ENCODE measurements at regions not wholly inside any gene's neighbourhood (a gene's known extent, or its start where the extent isn't known, plus 50 kb on each side); places are given as distances from the start of the nearest gene placed in this dataset.
"Not testable (repeated sequence)": the region's sequence is repeated elsewhere in the genome, so short reads cannot be mapped to it uniquely, and the experiment has no call there.

DNA sequence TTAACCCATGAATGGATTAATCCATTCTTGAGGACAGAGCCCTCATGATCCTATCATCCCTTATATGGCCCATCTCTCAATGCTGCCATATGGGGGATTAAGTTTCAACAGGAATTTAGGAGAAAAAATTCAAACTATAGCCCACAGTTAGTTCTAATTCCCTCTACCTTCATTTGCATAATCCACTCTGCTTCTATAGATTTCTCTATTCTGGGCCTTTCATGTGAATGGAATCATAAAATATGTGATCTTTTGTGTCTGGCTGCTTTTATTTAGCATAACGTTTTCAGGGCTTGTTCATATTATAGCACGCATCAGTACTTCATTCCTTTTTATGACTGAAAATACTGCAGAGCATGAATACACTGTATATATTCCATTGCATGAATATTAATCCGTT, 55.4 kb downstream of the CTSL start:
- no peak for DNase-seq

GRCh38 chr9:87783180-87783579, 57.3 kb downstream of the CTSL start:
- no peak for DNase-seq

- not testable (repeated sequence) for DNase-seq
These were observed 59.5 kb downstream of the CTSL start for GRCh38 chr9:87785315-87785970.

DNA sequence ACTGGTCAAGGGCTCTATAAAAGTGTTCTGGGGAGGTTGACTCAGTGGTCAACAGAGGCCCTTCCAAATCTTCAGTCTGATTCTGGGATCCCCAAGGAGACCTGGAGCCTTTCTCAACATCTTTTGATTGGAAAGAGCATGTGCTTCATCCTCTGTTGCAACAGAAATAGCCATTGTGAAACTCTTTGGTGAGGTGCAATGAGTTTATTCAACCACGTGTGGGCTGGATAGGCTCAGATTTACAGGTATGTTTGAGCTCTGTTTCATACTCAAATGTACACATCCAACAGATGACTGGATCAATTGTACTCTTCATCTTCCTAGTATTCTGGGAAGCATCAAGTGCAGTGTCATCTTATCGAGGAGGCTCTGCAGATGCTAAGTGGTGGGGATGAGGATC, 60.5 kb downstream of the CTSL start:
- no peak for DNase-seq

DNA sequence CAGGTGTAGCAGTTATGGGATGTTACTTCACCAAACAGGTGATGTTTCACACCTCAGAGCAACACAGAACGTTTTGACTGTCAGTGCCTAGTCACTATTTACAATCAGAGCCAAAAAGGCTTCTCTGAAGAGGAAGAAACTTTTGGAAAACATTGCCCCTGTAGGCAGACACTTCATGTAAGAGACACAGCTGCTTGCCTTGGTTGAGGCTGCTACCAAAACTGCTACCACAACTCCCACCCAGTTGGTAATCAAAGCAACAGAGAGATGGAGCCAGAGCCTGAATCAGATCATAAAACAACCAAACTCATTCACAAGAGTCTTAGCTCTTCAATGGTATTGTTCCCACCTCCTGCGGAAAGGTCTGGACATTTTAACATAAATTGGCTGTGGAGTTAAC, 61.0 kb downstream of the CTSL start:
- no peak for DNase-seq

GRCh38 chr9:87787735-87788134, 61.8 kb downstream of the CTSL start:
- DNase-seq = no peak

DNA sequence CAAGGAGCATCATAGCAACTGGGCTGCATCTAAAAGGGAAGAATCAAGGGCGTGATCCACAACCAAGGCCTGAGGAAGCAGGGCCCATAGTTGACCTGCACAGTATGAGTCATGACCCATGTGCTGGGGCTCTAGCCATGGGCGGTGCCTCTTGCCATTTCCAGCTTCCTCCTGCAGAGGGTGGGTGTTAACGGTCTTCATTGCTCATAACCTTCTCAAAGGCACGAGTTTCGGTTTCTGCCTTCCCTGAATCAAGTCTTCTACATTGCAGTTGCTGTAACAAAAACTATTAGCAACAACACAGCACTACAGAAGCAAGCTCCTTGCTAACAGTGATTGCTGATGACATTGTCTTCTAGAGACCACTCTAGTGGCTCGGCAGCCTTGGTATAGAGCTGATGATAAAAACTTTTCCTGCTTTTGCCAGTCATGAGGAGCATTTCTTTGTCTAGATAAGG, 66.9 kb downstream of the CTSL start:
- peak; percentile 73 for DNase-seq

DNA sequence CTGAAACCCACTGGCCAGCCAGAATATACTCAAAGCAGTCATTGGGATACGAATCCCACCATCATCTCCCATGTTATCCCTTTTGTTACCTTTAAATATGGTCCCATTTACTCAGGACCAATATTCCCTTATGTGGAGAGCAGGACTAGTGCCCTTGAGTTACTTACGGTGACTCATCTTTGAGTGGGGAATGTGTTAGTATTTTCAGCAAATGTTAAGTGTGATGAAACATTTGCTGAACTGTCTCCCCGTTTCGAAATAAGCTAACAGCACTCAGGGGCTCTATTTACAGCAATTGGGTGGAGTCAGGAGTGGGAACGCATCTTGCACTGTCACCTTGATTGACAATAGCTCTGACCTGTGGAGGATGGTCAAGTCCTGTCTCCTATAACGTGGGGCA, 67.4 kb downstream of the CTSL start:
- no peak for DNase-seq

DNA sequence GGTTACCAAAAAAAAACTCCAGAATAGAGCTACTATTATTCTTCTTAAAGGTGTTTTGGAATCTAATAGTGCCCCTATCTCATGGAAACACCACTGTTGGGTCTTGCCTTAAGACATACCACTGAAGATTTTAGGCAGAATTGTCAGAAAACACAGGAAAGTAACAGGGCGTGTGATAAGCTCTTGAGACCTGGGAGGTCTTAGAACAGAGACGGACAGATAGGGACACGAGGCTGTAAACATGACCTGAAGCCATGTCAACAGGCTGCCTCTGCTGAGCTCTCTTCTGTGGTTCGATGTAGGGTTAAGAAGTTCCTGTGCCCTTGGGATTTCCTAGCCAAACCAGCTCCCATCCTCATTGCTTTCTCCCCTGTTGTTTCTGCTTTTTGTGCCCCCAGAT, 69.3 kb downstream of the CTSL start:
- DNase-seq = no peak

DNA sequence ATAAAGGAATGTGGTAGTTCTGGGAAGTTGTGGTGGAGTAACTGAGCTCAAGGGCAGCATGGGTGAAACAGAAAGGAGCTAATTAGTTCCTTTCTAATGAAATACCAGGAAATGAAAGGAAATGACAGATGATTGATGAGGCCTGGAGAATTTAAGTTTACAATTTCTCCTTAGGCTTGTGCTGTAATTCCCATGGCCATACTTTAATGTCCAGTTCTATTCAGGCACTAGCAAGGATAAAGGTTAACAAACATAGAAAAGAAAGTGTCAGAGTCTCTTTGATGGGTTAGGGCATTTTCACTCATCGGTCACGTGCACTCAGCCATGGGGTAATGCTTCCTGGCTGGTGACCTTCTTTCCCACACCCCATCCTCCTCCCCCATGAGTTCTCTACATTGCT, 70.3 kb downstream of the CTSL start:
- DNase-seq = no peak

DNA sequence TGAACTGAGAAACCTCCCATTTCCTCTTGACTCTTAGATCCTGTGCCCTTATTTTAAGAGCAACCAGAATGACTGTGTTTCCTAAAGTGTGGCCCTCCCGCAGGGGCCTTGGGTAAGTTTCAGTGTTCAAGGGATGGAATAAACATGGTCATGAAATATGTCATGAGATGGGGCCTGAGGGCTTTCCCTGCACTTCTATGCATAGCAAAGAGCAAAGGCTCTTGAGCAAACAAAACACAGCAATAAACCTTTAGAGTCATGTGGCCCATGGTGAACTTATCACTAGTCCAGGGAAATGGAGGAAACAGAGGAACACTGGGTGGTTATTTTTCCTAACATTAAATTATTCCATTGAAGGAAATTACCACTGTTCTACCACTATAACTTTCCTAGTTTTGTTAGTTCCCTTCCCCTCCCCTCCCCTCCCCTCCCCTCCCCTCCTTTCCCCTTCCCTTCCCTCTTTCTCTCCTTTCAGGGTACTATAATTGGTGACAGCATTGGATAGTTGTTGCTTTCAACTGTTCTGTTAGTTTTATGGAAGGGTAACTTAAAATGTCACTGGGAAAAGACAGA, 72.4 kb downstream of the CTSL start:
- no peak for DNase-seq

- no peak for DNase-seq
These were observed 73.6 kb downstream of the CTSL start for GRCh38 chr9:87799503-87799902.

- DNase-seq = no peak
These were observed 74.5 kb downstream of the CTSL start for GRCh38 chr9:87800456-87800855.

DNA sequence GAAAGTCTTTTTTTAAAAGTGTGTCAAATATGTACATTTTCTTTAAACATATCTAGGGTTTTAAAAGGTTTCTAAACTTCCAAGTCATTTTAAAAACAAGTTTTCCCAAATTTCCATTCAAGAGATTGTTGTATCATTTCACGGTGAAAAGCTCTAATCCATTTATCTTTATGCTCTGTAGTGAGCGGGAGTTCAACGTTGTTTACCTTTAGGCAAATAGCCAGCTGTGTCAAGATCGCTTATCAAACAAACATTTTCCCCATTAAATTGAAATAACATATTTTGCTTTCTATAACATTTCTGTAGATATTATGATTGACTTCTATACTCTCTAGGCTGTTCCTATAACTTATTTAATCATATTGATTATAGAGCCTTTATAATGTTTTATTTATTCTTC, 75.1 kb downstream of the CTSL start:
- no peak for DNase-seq

DNA sequence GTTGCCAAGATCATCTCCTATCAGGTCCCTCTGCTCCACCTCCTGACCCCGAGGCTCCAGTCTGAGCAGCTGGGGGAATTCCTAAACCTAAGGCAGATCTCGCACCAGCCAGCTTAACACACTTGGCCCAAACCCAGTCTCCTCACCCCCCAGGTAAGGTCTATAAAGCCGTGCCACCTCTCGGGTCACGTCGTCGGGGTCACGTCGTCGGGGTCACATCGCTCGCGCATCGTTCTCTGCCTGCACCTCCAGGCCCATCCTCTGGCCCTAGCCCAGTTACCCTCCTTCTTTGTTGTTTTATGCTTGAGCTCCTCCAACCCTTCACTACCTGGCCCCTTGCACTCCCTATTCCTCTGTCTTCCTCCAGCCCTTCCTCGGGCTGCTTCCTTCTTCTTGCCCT, 77.2 kb downstream of the CTSL start:
- DNase-seq = no peak

- no peak for DNase-seq
These were observed 77.9 kb downstream of the CTSL start for GRCh38 chr9:87803623-87804345.

DNA sequence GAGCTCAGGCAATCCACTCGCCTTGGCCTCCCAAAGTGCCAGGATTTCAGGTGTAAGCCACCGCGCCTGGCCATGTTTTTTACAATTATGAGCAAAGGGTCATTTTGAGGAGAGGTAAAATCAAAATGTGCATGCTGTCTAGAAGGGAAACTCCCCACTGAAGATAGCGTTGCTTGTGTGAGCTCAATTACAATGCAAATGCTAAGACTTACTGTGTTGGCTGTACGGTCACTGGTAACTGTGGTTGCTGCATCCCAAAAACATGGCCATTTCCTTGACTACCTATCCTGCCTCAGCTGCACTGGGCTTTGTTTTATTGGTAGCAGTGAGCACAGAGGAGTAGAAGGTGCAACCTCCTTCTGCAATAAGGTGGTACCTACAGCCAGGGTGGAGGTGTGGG, 77.4 kb upstream of the SPATA31E1 start:
- no peak for DNase-seq

GRCh38 chr9:87810008-87810407, 72.7 kb upstream of the SPATA31E1 start:
- no peak for DNase-seq

GRCh38 chr9:87810679-87811178, 71.9 kb upstream of the SPATA31E1 start:
- DNase-seq = no peak

- DNase-seq = peak; percentile 72
These were observed 70.1 kb upstream of the SPATA31E1 start for GRCh38 chr9:87812375-87813118.

- no peak for DNase-seq
These were observed 69.6 kb upstream of the SPATA31E1 start for GRCh38 chr9:87813119-87813463.

GRCh38 chr9:87816036-87816435, 66.6 kb upstream of the SPATA31E1 start:
- no peak for DNase-seq

- DNase-seq = no peak
These were observed 64.4 kb upstream of the SPATA31E1 start for GRCh38 chr9:87818308-87818707.

All from activated CD4-positive, alpha-beta T cell treated with anti-CD3 and anti-CD28 coated beads for 48 hours (primary cell).